ENCODE measurements at regions not wholly inside any gene's neighbourhood (a gene's known extent, or its start where the extent isn't known, plus 50 kb on each side); places are given as distances from the start of the nearest gene placed in this dataset.

DNA sequence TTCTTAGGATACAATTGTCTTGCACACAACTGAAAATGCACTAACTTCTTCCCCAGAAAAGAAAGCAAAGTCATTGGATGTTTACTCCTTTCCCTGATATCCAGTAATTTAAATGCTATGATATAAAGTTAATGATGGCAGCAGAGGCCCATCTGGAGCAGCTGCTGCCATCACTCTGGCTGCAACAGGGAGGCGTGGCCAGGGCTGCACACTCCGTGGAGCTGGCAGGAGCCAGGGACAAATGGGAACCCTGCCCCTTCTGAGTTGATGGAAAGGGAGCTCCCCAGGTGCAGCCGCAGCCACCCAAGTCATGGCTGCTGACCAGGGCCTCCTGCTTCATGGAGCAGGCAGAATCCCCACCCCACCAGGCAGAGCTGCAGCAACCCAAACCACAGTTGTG is 72.6 kb upstream of the ALDH1A3 start:
- TF ChIP-seq, protein P1, sequence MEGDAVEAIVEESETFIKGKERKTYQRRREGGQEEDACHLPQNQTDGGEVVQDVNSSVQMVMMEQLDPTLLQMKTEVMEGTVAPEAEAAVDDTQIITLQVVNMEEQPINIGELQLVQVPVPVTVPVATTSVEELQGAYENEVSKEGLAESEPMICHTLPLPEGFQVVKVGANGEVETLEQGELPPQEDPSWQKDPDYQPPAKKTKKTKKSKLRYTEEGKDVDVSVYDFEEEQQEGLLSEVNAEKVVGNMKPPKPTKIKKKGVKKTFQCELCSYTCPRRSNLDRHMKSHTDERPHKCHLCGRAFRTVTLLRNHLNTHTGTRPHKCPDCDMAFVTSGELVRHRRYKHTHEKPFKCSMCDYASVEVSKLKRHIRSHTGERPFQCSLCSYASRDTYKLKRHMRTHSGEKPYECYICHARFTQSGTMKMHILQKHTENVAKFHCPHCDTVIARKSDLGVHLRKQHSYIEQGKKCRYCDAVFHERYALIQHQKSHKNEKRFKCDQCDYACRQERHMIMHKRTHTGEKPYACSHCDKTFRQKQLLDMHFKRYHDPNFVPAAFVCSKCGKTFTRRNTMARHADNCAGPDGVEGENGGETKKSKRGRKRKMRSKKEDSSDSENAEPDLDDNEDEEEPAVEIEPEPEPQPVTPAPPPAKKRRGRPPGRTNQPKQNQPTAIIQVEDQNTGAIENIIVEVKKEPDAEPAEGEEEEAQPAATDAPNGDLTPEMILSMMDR (IDR thresholded peaks at IDR 0.05), result no peak
- no peak for TF ChIP-seq POLR2A (IDR thresholded peaks at IDR 0.05; ENCODE audit: low read depth)
